ENCODE measurements at regions not wholly inside any gene's neighbourhood (a gene's known extent, or its start where the extent isn't known, plus 50 kb on each side); places are given as distances from the start of the nearest gene placed in this dataset.

DNA sequence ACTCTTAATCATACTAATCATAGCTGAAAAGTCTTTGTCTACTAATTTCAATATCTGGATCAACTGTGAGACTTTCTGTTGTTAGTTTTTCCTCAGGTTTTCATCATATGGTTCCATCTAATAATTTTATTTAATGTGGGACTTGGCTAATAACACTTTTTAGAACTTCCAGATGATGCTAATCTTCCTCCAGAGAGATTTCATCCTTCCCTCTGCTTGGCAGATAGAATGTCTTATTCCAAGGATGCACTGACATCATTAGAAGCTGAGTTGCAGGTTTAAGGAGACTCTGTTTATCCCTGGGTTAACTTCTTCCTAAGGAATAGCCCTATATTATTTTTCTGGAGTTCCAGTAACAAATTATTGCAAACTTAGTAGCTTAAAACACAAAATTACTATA, 325.6 kb downstream of the COG6 start:
- TF ChIP-seq POLR2A (IDR thresholded peaks at IDR 0.05; ENCODE audit: low read length) (no peak), GATA1 (IDR thresholded peaks at IDR 0.05; ENCODE audit: low read depth, low read length) (no peak)

Data from erythroblast (primary cell).